SW 1271 (cell line): ENCODE measurements at regions not wholly inside any gene's neighbourhood (a gene's known extent, or its start where the extent isn't known, plus 50 kb on each side); places are given as distances from the start of the nearest gene placed in this dataset.

Source experiments
- DNase-seq, 2 experiments: peaks; one replicate each; lab custom pipeline; 2025; lab: John Stamatoyannopoulos, UW

- no peak for DNase-seq
Observed at GRCh38 chr3:99211309-99211708, 309.8 kb upstream of the DCBLD2 start.

GRCh38 chr3:99199021-99199420 is 297.5 kb upstream of the DCBLD2 start:
- DNase-seq: no peak

- no peak for DNase-seq
Observed at GRCh38 chr3:99191186-99191585, 289.7 kb upstream of the DCBLD2 start.

GRCh38 chr3:99188936-99189335 is 287.4 kb upstream of the DCBLD2 start:
- no peak for DNase-seq

- DNase-seq: no peak
Observed at GRCh38 chr3:99186016-99186415, 284.5 kb upstream of the DCBLD2 start.

- DNase-seq: no peak
Observed at GRCh38 chr3:99176169-99176964, 274.9 kb upstream of the DCBLD2 start.

GRCh38 chr3:99175276-99175812 is 273.8 kb upstream of the DCBLD2 start:
- no peak for DNase-seq

GRCh38 chr3:99172736-99173657 is 271.5 kb upstream of the DCBLD2 start:
- DNase-seq: peak in 1 of 2 experiments; percentile 75

- DNase-seq: no peak
Observed at GRCh38 chr3:99171800-99172199, 270.3 kb upstream of the DCBLD2 start.

GRCh38 chr3:99170867-99171517 is 269.5 kb upstream of the DCBLD2 start:
- no peak for DNase-seq

- DNase-seq: no peak
Observed at GRCh38 chr3:99167071-99167470, 265.6 kb upstream of the DCBLD2 start.

- no peak for DNase-seq
Observed at GRCh38 chr3:99163314-99163713, 261.8 kb upstream of the DCBLD2 start.

- no peak for DNase-seq
Observed at GRCh38 chr3:99159220-99159762, 257.8 kb upstream of the DCBLD2 start.

- DNase-seq: no peak
Observed at GRCh38 chr3:99145031-99145430, 243.5 kb upstream of the DCBLD2 start.

- DNase-seq: no peak
Observed at GRCh38 chr3:99143493-99143892, 242.0 kb upstream of the DCBLD2 start.

- no peak for DNase-seq
Observed at GRCh38 chr3:99134986-99135385, 233.5 kb upstream of the DCBLD2 start.

- peak in 1 of 2 experiments; percentile 41 for DNase-seq
Observed at GRCh38 chr3:99131876-99132275, 230.4 kb upstream of the DCBLD2 start.

GRCh38 chr3:99128725-99129505 is 227.4 kb upstream of the DCBLD2 start:
- DNase-seq: peak; percentile 74 to 85

GRCh38 chr3:99128235-99128634 is 226.7 kb upstream of the DCBLD2 start:
- no peak for DNase-seq

GRCh38 chr3:99126316-99126715 is 224.8 kb upstream of the DCBLD2 start:
- peak in 1 of 2 experiments; percentile 9 for DNase-seq

GRCh38 chr3:99119385-99119784 is 217.9 kb upstream of the DCBLD2 start:
- DNase-seq: no peak
